ENCODE measurements at regions not wholly inside any gene's neighbourhood (a gene's known extent, or its start where the extent isn't known, plus 50 kb on each side); places are given as distances from the start of the nearest gene placed in this dataset.

DNA sequence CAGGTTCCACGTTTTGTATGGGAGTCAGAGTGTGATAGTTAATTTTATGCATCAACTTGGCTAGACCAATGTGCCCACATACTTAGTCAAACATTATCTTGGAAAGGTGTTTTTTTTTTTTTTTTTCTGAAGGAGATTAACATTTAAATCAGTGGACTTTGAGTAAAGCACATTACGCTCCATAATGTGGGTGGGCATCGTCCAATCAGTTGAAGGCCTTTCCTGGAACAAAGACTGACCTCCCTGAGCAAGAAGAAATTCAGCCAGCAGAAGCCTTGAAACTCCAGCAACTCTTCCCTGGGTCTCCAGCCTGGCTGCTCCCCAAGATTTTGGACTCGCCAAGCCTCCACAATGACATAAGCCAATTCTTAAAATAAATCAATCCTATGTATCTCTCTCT is 711.4 kb downstream of the MTRR start:
- no peak for DNase-seq

DNA sequence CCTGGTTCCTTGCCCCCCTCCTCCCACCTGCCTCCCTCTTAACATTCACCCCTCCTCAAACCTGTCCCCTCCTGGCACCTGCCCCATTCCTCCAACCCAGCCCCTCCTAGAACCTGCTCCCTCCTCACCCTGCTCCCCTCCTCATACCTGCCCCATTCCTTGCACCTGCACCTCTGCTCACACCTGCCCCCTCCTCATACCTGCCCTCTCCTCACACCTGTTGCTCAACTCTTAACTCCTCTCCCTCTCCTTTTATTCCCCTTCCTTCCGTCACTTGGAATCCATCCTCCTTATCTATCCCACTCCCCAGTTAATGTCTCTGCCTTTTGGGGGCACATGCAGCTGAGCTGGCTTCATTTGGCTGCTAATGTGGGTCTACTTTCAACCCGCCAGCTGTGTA is 712.1 kb downstream of the MTRR start:
- no peak for DNase-seq

DNA sequence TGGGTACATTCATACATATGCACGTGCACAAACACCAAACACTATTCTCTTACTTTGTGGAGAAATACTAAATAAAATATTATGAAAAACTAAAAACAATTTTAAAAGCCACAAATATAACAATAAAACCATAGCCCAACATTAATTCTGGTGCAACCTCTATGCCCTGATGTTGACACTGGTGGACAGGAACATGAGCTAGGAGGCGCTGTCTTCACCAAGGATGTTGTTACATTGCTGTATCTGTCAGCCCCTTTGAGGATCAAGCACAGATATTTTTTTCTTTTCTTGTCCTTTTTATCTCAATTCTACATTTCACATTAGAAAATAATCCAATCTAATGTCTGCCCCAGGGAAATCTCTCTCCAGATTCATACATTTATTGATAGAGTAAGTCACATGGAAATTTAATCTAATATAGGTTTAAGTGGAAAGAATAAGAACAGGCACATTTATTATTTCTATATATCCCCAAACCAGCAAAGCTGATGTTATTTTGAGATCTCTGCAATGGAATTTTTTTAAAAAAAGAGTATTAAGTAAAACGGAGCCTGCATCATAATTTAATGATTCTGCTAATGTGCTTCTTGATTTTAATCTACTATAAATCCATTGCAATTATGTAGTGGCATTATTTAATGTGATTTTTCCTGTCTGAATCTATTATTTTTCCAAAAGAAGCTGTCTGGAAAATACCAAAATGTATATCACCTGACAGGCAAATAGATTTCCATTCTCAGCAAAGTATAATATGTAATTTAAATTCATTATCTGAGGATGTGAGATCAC is 716.5 kb downstream of the MTRR start:
- no peak for DNase-seq

DNA sequence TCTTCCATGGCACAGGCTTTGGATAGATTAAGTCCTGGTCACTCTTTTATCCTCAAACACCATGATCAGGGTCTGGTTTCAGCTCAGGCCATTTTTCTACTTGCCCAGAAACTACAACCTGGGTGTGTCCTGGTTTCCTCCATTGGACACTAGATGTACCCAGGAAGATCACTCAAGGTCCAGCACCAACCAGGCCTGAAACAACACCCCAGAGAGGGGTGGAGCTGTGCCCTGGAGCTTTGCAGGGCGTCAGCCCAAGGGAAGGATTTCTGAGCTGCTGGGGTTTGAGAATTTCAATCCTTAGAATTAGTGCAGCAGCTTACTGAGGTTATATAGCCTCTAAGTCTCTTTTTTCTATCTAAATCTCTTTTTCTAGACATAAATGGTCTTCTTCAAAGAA is 722.0 kb downstream of the MTRR start:
- DNase-seq = no peak

DNA sequence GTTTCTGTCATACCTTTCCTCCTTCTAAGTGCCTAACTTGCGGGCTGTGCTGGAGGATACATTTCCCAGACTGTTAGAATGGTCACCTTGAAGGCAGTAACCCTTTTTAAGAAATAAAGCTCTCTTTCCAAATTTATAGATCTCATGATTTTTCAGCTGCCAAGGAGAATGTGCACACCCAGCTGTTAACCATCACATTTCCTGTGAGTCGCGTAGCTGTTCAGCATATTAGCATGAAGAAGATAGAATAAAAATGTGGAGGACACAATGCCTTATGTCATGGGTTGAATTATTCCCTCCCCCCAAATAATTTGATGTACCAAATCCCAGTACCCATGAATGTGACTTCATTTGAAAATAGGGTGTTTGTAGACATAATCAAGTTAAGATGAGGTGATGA is 729.4 kb downstream of the MTRR start:
- DNase-seq = no peak

GRCh38 chr5:8598996-8599395 is 730.0 kb downstream of the MTRR start:
- no peak for DNase-seq

- DNase-seq = no peak
Measured at GRCh38 chr5:8600843-8601242, 731.9 kb downstream of the MTRR start.

DNA sequence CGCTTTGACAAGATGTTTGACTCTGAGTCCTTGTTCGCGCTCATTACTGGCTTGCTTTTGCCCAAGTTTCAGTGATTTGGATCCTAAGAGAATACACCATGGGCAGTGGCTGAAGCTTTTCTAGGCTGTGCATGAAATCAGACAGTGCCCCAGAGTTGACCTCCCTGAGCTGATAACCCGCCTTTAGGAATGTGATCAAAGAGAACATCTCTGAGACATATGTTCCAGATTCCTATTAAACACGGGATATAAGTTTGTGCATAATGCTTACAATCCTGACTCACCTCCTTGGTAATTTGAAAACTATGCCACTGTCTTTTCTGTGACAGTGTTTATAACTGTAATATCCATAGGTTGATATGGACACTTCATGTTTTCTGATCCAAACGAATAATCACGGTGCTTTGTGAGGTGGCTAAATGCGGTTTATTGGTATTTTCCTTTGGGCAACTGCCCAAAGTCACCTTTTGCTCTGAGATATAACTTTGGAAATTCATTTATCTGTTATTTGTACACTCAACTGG is 732.9 kb downstream of the MTRR start:
- no peak for DNase-seq

- no peak for DNase-seq
Measured at GRCh38 chr5:8606231-8606630, 737.3 kb downstream of the MTRR start.

GRCh38 chr5:8611067-8611466 is 742.1 kb downstream of the MTRR start:
- no peak for DNase-seq

- no peak for DNase-seq
Measured at GRCh38 chr5:8613078-8613685, 744.2 kb downstream of the MTRR start.

GRCh38 chr5:8615142-8615858 is 746.4 kb downstream of the MTRR start:
- DNase-seq = no peak

DNA sequence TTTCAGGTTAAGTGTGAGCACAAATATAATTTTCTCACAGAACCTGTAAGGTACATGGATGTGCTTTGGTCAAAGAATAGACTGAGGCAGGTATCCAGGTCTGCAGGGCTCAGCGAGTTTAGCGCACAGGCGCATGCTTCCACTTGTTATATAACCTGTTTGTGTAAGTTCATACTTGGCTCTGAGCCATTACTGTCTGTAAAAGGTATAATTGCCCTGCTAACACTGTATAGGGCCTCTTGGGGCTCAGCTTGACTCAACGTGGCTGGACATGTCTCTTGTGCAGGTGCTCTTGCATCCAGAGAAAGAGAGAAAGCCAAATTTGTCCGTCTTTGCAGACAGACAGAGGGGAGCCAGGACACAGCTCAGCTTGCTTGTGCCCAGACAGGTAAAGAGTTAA is 759.6 kb downstream of the MTRR start:
- no peak for DNase-seq

- no peak for DNase-seq
Measured at GRCh38 chr5:8633259-8633658, 764.3 kb downstream of the MTRR start.

DNA sequence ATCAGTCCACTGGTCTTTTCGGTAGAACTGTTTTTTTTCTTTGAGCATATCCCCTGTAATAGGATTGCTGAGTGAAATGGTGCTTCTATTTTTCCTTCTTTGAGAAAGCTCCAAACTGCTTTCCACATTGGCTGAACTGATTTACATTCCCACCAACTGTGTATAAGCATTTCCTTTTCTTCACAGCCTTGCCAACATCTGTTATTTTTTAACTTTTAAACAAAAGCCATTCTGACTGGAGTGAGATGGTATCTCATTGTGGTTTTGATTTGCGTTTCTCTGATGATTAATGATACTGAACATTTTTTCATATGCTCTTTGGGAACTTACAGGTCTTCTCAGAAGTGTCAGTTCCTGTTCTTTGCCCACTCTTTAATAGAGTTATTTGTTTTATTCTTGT is 764.7 kb downstream of the MTRR start:
- no peak for DNase-seq

GRCh38 chr5:8634219-8634618 is 765.3 kb downstream of the MTRR start:
- DNase-seq = no peak

DNA sequence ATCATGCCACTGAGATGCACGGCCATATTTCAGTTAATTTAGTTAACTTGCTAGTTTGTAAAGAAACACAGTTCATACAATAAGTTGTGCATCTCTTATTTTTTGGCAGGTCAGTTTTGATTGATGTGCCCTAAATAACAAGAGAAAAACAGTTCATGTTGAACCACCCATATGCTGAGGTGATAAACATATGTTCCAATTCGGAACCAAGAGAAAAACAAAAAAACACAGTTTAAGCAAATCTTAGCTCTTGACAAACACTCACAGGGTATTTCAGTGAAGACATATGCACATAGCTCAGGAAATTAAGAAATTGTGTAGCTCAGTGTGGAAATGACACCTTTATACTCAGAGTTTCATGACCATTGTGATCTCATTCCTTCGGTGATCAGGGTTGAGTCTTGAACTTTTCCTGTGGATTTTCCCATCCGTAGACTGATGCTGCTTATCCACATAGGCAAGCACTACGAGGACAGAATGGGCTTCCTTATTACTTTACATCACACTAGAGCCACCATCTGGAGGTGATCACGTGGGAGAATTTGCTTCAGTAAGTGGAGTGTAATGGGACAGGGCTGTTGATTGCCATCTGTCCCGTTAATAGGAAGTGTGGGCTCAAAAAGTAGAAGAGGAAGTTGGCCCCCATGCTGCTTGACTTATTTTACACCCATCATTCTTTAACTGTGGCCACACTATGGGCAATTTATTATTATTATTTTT is 773.0 kb downstream of the MTRR start:
- no peak for DNase-seq

DNA sequence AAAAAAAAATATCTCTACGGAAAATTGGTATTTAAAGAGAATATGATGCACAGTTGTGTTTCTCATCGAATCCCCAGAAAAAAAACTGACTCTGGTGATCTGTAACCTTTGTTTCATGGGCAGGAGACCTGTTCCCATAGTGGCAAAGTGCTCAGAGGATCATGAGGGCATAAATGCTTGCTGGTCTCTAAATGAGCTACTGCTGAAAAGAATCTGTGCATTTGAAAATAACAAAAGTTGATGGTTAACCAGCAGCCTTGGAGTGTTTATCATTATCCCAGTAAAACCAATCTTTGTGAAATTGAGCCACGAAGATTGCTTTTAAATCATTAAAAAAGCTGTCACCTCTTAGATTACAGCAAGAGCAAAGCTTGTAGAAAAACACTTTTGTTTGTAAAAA is 775.4 kb downstream of the MTRR start:
- no peak for DNase-seq

GRCh38 chr5:8647111-8647510 is 778.2 kb downstream of the MTRR start:
- DNase-seq = no peak

GRCh38 chr5:8650186-8650585 is 781.2 kb downstream of the MTRR start:
- DNase-seq = no peak

GRCh38 chr5:8660133-8660893 is 791.4 kb downstream of the MTRR start:
- DNase-seq = no peak

- DNase-seq = no peak
Measured at GRCh38 chr5:8663374-8663773, 794.4 kb downstream of the MTRR start.

GRCh38 chr5:8675182-8675581 is 806.2 kb downstream of the MTRR start:
- no peak for DNase-seq

All from activated CD8-positive, alpha-beta memory T cell treated with anti-CD3 and anti-CD28 coated beads, Interleukin-2, amount 50 U/mL, for 48 hours (primary cell).